Pancreas (tissue), 10 donors: ENCODE measurements at regions not wholly inside any gene's neighbourhood (a gene's known extent, or its start where the extent isn't known, plus 50 kb on each side); places are given as distances from the start of the nearest gene placed in this dataset.

Experiments used
- ATAC-seq, 4 donors: fragments of 200-7000 bp; cut with Tn5 transposase; one replicate each; pipeline versions ENCODE4 v1.8.0 to v1.9.1; 2020; ENCODE audit warnings: mild to moderate bottlenecking in 4 of 4, moderate library complexity in 4 of 4
- DNase-seq, 6 donors: peaks; one replicate each; pipeline ENCODE4 v3.0.0-alpha.2; 2020
- FAIRE-seq: peaks from 2 replicates; lab custom pipeline; 2012; peaks lifted over from hg19 to GRCh38; lab: Jason Lieb, UNC
- H3K27ac ChIP-seq, 4 donors: fragments of 200-600 bp; sonication (generic); 1 replicate in 3 of 4; 2 replicates in 1 of 4; pipeline versions ENCODE4 v1.5.0 to v1.8.0; 2020
- H3K27me3 ChIP-seq, 4 donors: fragments of 200-600 bp; one replicate each; pipeline ENCODE4 v1.8.0; 2021
- H3K36me3 ChIP-seq, 3 donors: fragments of 200-600 bp; sonication (generic) in 1 of 3; one replicate each; pipeline versions ENCODE4 v1.5.0 to v1.8.0; 2020 to 2021
- H3K4me1 ChIP-seq, 3 donors: fragments of 200-600 bp; one replicate each; pipeline ENCODE4 v1.8.0; 2021
- H3K4me3 ChIP-seq, 4 donors: fragments of 200-600 bp; sonication (generic) in 2 of 4; one replicate each; pipeline versions ENCODE4 v1.5.0 to v1.8.0; 2020 to 2021
- H3K9me3 ChIP-seq, 4 donors: fragments of 200-600 bp; one replicate each; pipeline ENCODE4 v1.8.0; 2021
- WGBS, 2 donors: extraction: QIAGEN DNeasy Blood & Tissue Kit; methylation state at CpG; one replicate each; pipeline ENCODE4 v1.1.7; 2013; 5-methylcytosine and 5-hydroxymethylcytosine counted together
- intact Hi-C, 3 donors: fragments of 100-400 bp; cut with DNase I; formaldehyde crosslinking; loops; one replicate each; pipeline versions ENCODE4 v1.11.1 to v1.14.2; 2022
- TF ChIP-seq, protein P1 (sequence below), 4 donors: fragments of 200-600 bp; sonication (generic) in 3 of 4; IDR thresholded peaks; one replicate each; pipeline versions ENCODE4 v1.5.0 to v1.8.0; 2021; ENCODE audit warnings: antibody characterized with exemption in 4 of 4
- donor health status: healthy with polysubstance abuse.
- donor health status: DM: no; HTN: no; CAD: no; lungs with moderate emphysema.
- donor health status: DM: no; HTN: no; CAD: no.
- donor health status: control.
- donor health status: control.
- donor health status: Bipolar disorder and iron deficiency.
- donor health status: DM: yes; HTN: yes; CAD: no.
- donor health status: DM: no; HTN: no; CAD: no.
- donor health status: DM: no; HTN: no; CAD: no.
- donor health status: DM: yes; HTN: yes; CAD: no.

DNA sequence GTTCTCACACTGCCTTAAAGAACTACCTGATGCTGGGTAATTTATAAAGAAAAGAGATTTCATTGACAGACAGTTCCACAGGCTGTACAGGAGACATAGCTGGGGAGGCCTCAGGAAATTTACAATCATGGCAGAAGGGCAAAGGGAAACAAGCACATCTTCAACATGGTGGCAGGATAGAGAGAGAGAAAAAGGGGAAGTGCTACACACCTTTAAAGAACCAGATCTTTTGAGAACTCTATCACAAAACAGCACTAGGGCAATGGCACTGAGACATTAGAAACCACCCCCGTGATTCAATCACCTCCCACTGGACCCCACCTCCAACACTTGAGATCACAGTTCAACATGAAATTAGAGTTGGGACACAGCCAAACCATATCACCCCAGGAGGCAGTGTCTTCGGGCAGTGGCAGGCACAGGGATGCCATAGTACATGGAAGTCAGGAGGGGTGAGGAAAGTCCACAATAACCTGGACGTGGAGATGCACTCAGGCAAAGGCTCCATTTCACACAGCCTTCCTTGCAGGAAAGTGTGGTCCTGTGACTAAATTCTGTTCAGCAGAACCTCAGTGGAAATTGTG is 120.4 kb upstream of the SERPINE2 start:
- H3K9me3 ChIP-seq: no peaks in the 10 kb centered on the region
- H3K4me1 ChIP-seq: no peaks in the 10 kb centered on the region
- ATAC-seq (no peak), DNase-seq (no peak), FAIRE-seq (no peak)
- H3K27me3 ChIP-seq: no peaks in the 10 kb centered on the region
- WGBS, 2 donors: 61 to 68% methylated on average over 3 of the region's 3 CpGs
- no peak overlapping the region for H3K27ac ChIP-seq
- intact Hi-C loops: no loop called here
- TF ChIP-seq, protein P1, sequence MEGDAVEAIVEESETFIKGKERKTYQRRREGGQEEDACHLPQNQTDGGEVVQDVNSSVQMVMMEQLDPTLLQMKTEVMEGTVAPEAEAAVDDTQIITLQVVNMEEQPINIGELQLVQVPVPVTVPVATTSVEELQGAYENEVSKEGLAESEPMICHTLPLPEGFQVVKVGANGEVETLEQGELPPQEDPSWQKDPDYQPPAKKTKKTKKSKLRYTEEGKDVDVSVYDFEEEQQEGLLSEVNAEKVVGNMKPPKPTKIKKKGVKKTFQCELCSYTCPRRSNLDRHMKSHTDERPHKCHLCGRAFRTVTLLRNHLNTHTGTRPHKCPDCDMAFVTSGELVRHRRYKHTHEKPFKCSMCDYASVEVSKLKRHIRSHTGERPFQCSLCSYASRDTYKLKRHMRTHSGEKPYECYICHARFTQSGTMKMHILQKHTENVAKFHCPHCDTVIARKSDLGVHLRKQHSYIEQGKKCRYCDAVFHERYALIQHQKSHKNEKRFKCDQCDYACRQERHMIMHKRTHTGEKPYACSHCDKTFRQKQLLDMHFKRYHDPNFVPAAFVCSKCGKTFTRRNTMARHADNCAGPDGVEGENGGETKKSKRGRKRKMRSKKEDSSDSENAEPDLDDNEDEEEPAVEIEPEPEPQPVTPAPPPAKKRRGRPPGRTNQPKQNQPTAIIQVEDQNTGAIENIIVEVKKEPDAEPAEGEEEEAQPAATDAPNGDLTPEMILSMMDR (IDR thresholded peaks at IDR 0.05): no peak
- H3K4me3 ChIP-seq: no peak overlapping the region
- H3K36me3 ChIP-seq: no peaks in the 10 kb centered on the region

DNA sequence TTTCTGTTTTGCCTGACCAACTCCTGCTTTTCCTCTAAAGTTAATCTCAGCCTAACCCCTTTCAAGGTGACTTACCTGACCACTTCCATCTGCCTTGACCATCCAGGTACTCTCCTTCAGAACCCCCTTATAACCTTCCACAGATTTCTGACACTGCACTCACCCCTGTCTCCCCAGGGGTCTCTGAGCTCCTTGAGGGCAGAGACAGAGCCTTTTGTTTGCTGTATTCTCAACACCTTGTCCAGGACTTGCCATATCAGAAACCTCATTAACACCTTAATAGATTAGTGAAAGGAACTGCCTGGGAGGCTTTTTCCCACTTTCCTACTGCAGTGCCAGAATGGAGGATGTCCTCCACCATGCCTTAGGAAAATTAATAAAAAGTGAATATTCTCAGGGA is 119.7 kb upstream of the SERPINE2 start:
- Histone ChIP-seq H3K36me3 (no peaks in the 10 kb centered on the region), H3K27ac (no peak overlapping the region), H3K9me3 (no peaks in the 10 kb centered on the region), H3K4me3 (no peak overlapping the region), H3K4me1 (no peaks in the 10 kb centered on the region), H3K27me3 (no peaks in the 10 kb centered on the region)
- intact Hi-C loops: no loop called here
- no peak for DNase-seq
- no peak for FAIRE-seq
- TF ChIP-seq, protein P1 (IDR thresholded peaks at IDR 0.05): no peak
- no peak for ATAC-seq

DNA sequence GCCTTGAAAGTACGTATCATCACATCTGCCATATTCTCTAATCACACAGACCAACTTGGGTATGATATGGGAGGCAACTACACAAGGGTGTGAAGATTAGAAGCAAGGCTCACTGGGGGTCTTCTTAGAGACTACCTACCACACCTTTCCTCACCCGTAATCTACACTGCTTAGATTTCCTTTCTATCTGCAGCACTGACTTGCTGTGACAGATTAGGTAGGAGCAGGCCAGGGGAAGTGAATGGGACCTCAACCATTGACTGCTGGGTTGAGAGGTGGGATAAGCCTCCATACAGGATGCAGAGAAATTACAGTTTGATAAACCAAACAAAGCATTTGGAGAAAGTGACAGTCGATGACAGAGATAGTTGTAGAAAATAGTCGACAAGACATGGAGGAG is 119.0 kb upstream of the SERPINE2 start:
- WGBS, 2 donors: 60 to 76% methylated on average over 4 of the region's 4 CpGs
- Histone ChIP-seq H3K36me3 (no peaks in the 10 kb centered on the region), H3K4me1 (no peaks in the 10 kb centered on the region), H3K27ac (no peak overlapping the region), H3K27me3 (no peaks in the 10 kb centered on the region), H3K4me3 (no peak overlapping the region), H3K9me3 (no peaks in the 10 kb centered on the region)
- no peak for ATAC-seq
- no peak for FAIRE-seq
- TF ChIP-seq, protein P1 (IDR thresholded peaks at IDR 0.05): no peak
- intact Hi-C loops: no loop called here
- no peak for DNase-seq

DNA sequence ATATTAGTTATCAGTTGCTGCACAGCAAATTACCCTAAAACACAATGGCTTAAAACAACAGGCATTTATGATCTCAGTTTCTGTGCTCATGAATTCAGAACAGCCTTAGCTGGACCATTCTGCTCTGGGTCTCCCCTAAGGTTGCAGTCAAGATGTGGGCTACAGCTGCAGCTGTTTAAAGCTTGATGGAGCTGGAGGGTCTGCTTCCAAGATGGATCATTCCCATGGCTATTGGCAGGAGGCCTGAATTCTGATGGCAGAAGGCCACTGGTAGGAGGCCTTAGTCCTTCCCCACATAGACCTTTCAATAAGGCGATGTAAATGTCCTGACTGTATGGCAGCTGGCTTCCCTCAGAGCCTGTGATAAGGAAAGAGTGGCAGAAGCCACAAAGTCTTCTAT is 118.6 kb upstream of the SERPINE2 start:
- no peak for ATAC-seq

DNA sequence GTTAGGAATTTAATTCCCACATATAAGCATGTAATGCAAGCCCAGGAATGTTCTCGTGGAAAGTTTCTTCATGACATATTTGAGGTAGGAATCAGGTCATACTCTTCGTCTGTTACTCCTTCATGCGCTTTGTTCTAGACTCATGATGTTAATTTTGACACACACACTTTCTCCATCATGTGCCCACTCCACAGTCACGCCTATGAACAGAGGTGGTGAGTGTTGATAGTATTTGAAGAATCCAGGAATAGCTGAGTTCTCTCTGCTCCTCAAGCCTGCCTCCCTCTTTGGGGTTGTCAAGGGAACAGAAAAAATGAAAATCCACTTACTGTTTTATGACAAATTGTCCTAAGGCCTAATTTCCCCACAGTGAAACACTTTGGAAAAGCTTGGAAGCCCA is 117.3 kb upstream of the SERPINE2 start:
- no peaks in the 10 kb centered on the region for H3K9me3 ChIP-seq
- ATAC-seq (no peak), FAIRE-seq (no peak), DNase-seq (no peak)
- H3K27ac ChIP-seq: no peak overlapping the region
- TF ChIP-seq, protein P1 (IDR thresholded peaks at IDR 0.05): no peak
- H3K4me3 ChIP-seq: no peak overlapping the region
- 76 to 78% methylated on average over 4 of the region's 4 CpGs for WGBS, 2 donors
- no peaks in the 10 kb centered on the region for H3K27me3 ChIP-seq
- H3K4me1 ChIP-seq: no peaks in the 10 kb centered on the region
- intact Hi-C loops: no loop called here
- H3K36me3 ChIP-seq: no peaks in the 10 kb centered on the region

More for the DNA sequence above, 118.6 kb upstream of the SERPINE2 start:
- WGBS, 2 donors: 77 to 92% methylated on average over 1 of the region's 1 CpG
- intact Hi-C loops: no loop called here
- H3K36me3 ChIP-seq: no peaks in the 10 kb centered on the region
- H3K9me3 ChIP-seq: no peaks in the 10 kb centered on the region
- H3K27me3 ChIP-seq: no peaks in the 10 kb centered on the region
- TF ChIP-seq, protein P1 (IDR thresholded peaks at IDR 0.05): no peak
- FAIRE-seq (no peak), DNase-seq (no peak)
- no peak overlapping the region for H3K27ac ChIP-seq
- no peaks in the 10 kb centered on the region for H3K4me1 ChIP-seq
- no peak overlapping the region for H3K4me3 ChIP-seq
